ENCODE measurements at regions not wholly inside any gene's neighbourhood (a gene's known extent, or its start where the extent isn't known, plus 50 kb on each side); places are given as distances from the start of the nearest gene placed in this dataset.

- TF ChIP-seq EZH2 (IDR thresholded peaks at IDR 0.05; ENCODE audit: low read length, missing control alignments) (no peak), CTCF (conservative IDR thresholded peaks at IDR 0.05 in 1 of 2, IDR thresholded peaks at IDR 0.05 in 1 of 2; ENCODE audit: low read depth in 1 of 2, low read length in 2 of 2) (no peak)
Measured at GRCh38 chr6:137700161-137700560, 166.9 kb upstream of the TNFAIP3 start.
